A549 (cell line): ENCODE measurements at regions not wholly inside any gene's neighbourhood (a gene's known extent, or its start where the extent isn't known, plus 50 kb on each side); places are given as distances from the start of the nearest gene placed in this dataset.

ENCODE experiments used
- BHLHE40 ChIP-seq: IDR thresholded peaks from 2 replicates; pipeline ENCODE4 v1.6.1; 2012; ENCODE audit warnings: low read depth, low read length, inconsistent platforms
- HDAC2 ChIP-seq: fragments of 200-600 bp; sonication (generic); IDR thresholded peaks from 2 replicates; pipeline ENCODE4 v1.6.1; 2016
- HEYL ChIP-seq: fragments of 250-450 bp; sonication (Bioruptor Pico); IDR thresholded peaks from 2 replicates; pipeline ENCODE4 v1.8.0; 2021; ENCODE audit warnings: mild to moderate bottlenecking, moderate library complexity
- HOXA7 ChIP-seq: fragments of 250-450 bp; sonication (Bioruptor Pico); IDR thresholded peaks from 2 replicates; pipeline ENCODE4 v1.5.0; 2020; ENCODE audit warnings: mild to moderate bottlenecking, moderate library complexity
- HOXB5 ChIP-seq: fragments of 250-450 bp; sonication (Bioruptor Pico); IDR thresholded peaks from 2 replicates; pipeline ENCODE4 v1.5.0; 2020; ENCODE audit warnings: mild to moderate bottlenecking, moderate library complexity
- MAZ ChIP-seq: fragments of 150-350 bp; IDR thresholded peaks from 2 replicates; pipeline ENCODE4 v1.6.1; 2014; ENCODE audit warnings: antibody characterized with exemption, low read depth, low read length, borderline replicate concordance
- POLR2A ChIP-seq: IDR thresholded peaks from 2 replicates; pipeline ENCODE4 v1.6.1; 2012; ENCODE audit warnings: mild to moderate bottlenecking, low read length
- RCOR1 ChIP-seq: fragments of 150-350 bp; IDR thresholded peaks from 2 replicates; pipeline ENCODE4 v1.6.1; 2014; ENCODE audit warnings: antibody characterized with exemption, low read length, low read depth
- REST ChIP-seq: fragments of 200-600 bp; sonication (generic); IDR thresholded peaks from 2 replicates; pipeline ENCODE4 v1.6.1; 2016; ENCODE audit warnings: antibody characterized with exemption, mild to moderate bottlenecking, moderate library complexity
- SMC3 ChIP-seq: fragments of >200 bp; sonication (Bioruptor Twin); formaldehyde crosslinking; IDR thresholded peaks from 3 replicates; pipeline ENCODE4 v1.6.1; 2018; ENCODE audit warnings: inconsistent platforms
- USF2 ChIP-seq: fragments of 450-650 bp; IDR thresholded peaks from 2 replicates; pipeline ENCODE4 v1.6.1; 2014; ENCODE audit warnings: antibody characterized with exemption
- TF ChIP-seq, protein P1 (sequence below): fragments of >200 bp; sonication (Bioruptor Twin); formaldehyde crosslinking; IDR thresholded peaks from 3 replicates; pipeline ENCODE4 v1.5.1; 2016

- TF ChIP-seq HEYL (no peak), MAZ (no peak), POLR2A (no peak), REST (no peak), RCOR1 (no peak), USF2 (no peak), BHLHE40 (no peak), HDAC2 (no peak), SMC3 (no peak), HOXB5 (CRISPR knock-in tag) (no peak), HOXA7 (CRISPR knock-in tag) (no peak)
- TF ChIP-seq, protein P1, sequence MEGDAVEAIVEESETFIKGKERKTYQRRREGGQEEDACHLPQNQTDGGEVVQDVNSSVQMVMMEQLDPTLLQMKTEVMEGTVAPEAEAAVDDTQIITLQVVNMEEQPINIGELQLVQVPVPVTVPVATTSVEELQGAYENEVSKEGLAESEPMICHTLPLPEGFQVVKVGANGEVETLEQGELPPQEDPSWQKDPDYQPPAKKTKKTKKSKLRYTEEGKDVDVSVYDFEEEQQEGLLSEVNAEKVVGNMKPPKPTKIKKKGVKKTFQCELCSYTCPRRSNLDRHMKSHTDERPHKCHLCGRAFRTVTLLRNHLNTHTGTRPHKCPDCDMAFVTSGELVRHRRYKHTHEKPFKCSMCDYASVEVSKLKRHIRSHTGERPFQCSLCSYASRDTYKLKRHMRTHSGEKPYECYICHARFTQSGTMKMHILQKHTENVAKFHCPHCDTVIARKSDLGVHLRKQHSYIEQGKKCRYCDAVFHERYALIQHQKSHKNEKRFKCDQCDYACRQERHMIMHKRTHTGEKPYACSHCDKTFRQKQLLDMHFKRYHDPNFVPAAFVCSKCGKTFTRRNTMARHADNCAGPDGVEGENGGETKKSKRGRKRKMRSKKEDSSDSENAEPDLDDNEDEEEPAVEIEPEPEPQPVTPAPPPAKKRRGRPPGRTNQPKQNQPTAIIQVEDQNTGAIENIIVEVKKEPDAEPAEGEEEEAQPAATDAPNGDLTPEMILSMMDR = no peak
Observed at GRCh38 chr18:44466997-44467396, 213.7 kb upstream of the SETBP1 start.
